ENCODE measurements at regions not wholly inside any gene's neighbourhood (a gene's known extent, or its start where the extent isn't known, plus 50 kb on each side); places are given as distances from the start of the nearest gene placed in this dataset.

DNA sequence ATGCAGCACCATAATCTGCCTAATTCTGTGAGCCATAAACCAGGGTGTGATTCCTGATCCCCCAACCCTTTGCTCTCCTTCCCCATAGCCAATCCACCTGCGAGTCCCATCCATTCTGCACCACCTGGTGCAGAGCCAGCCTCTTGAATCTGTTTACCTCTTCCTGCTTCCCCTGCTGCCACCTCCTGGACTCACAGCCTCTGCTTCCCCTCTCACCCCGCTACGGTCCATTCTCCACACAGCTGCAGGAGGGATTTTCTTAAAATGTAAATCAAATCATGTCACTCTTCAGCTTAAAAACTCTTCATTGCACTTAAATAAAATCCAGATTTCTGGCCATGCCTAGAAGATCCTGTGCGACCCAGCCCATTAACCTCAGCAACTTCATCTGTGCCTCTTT lies 186.7 kb downstream of the FOXD2 start:
- Histone ChIP-seq H4K5ac (ENCODE audit: insufficient read length, low read depth, low read length) (no peak overlapping the region), H3K27ac (ENCODE audit: low read depth, low read length) (no peak overlapping the region), H2BK5ac (ENCODE audit: low read depth, low read length) (no peak overlapping the region), H3K23ac (ENCODE audit: insufficient read length) (no peak overlapping the region), H4K8ac (ENCODE audit: extremely low read depth, insufficient read depth, low read length) (no peak overlapping the region), H2BK120ac (replicated peaks; ENCODE audit: low read depth, low read length) (no peak overlapping the region), H2AK5ac (ENCODE audit: low read depth, low read length) (no peak overlapping the region), H3K56ac (replicated peaks; ENCODE audit: insufficient read length, low read depth, low read length) (no peak overlapping the region), H4K91ac (replicated peaks; ENCODE audit: insufficient read length, low read length) (no peak overlapping the region), H3K23me2 (ENCODE audit: low read depth, low read length) (no peaks in the 10 kb centered on the region), H3K14ac (ENCODE audit: insufficient read length) (no peak overlapping the region), H3K9me3 (ENCODE audit: insufficient read depth in 2 of 2, low read depth in 1 of 2, low read length in 1 of 2) (no peaks in the 10 kb centered on the region), H3K18ac (ENCODE audit: extremely low read depth, low read length) (no peak overlapping the region), H3K36me3 (ENCODE audit: control insufficient read depth in 2 of 4, insufficient read depth in 4 of 4, low read length in 3 of 4) (no peaks in the 10 kb centered on the region), H2BK20ac (ENCODE audit: low read length) (no peak overlapping the region), H3K4me3 (ENCODE audit: extremely low read depth in 1 of 4, insufficient read depth in 2 of 4, low read depth in 3 of 4, low read length in 4 of 4) (no peak overlapping the region), H3K4ac (replicated peaks; ENCODE audit: insufficient read length, low read depth, low read length) (no peak overlapping the region), H3K79me2 (ENCODE audit: control insufficient read depth in 1 of 2, insufficient read depth in 2 of 2, low read length in 2 of 2) (no peaks in the 10 kb centered on the region), H3K4me2 (ENCODE audit: insufficient read depth in 1 of 2, low read depth in 2 of 2, low read length in 2 of 2) (no peak overlapping the region), H3K27me3 (replicated peaks in 1 of 4; ENCODE audit: control insufficient read depth in 3 of 4, extremely low read depth in 1 of 4, insufficient read depth in 3 of 4, low read length in 3 of 4) (peaks cover 0 to 2% (median 0%) of the 10 kb centered on the region in 4 experiments; a peak in 2 of 7 replicates), H4K20me1 (replicated peaks in 1 of 2; ENCODE audit: control insufficient read depth in 1 of 2, insufficient read depth in 2 of 2, low read length in 2 of 2) (peaks cover 0 to 2% of the 10 kb centered on the region in 2 experiments), H2AFZ (ENCODE audit: low read length) (no peak overlapping the region), H2BK15ac (ENCODE audit: low read length) (no peak overlapping the region), H3K4me1 (replicated peaks in 1 of 4; ENCODE audit: control insufficient read depth in 3 of 4, insufficient read depth in 4 of 4, low read length in 3 of 4) (no peaks in the 10 kb centered on the region; a peak in 1 of 7 replicates), H2BK12ac (ENCODE audit: low read depth, low read length) (no peak overlapping the region), H3K9ac (replicated peaks in 1 of 4; ENCODE audit: extremely low read depth in 1 of 4, low read depth in 3 of 4, low read length in 3 of 4) (no peak overlapping the region), H3K79me1 (ENCODE audit: low read depth, low read length) (no peaks in the 10 kb centered on the region)
- no peak for TF ChIP-seq RBBP5 (IDR thresholded peaks at IDR 0.05; ENCODE audit: borderline replicate concordance, low read depth, low read length)
- TF ChIP-seq RAD21 (IDR thresholded peaks at IDR 0.05 in 1 of 2, conservative IDR thresholded peaks at IDR 0.05 in 1 of 2; ENCODE audit: low read depth in 2 of 2, low read length in 2 of 2) = peak; percentile 84 to 86
- no peak for TF ChIP-seq CBX5 (IDR thresholded peaks at IDR 0.05; ENCODE audit: low read depth, low read length)
- peak; percentile 26; the same call in 1 of the 2 replicates for TF ChIP-seq TBP (IDR thresholded peaks at IDR 0.05; ENCODE audit: low read depth, low read length)
- no peak for TF ChIP-seq TCF12 (IDR thresholded peaks at IDR 0.05; ENCODE audit: low read depth, low read length)
- no peak for TF ChIP-seq GABPA (IDR thresholded peaks at IDR 0.05; ENCODE audit: borderline replicate concordance, insufficient read depth, low read length)
- 0 out of 2 replicates have a peak, but pooled peaks have one; percentile 13 for TF ChIP-seq YY1 (IDR thresholded peaks at IDR 0.05; ENCODE audit: low read depth, low read length)
- TF ChIP-seq, protein P1, sequence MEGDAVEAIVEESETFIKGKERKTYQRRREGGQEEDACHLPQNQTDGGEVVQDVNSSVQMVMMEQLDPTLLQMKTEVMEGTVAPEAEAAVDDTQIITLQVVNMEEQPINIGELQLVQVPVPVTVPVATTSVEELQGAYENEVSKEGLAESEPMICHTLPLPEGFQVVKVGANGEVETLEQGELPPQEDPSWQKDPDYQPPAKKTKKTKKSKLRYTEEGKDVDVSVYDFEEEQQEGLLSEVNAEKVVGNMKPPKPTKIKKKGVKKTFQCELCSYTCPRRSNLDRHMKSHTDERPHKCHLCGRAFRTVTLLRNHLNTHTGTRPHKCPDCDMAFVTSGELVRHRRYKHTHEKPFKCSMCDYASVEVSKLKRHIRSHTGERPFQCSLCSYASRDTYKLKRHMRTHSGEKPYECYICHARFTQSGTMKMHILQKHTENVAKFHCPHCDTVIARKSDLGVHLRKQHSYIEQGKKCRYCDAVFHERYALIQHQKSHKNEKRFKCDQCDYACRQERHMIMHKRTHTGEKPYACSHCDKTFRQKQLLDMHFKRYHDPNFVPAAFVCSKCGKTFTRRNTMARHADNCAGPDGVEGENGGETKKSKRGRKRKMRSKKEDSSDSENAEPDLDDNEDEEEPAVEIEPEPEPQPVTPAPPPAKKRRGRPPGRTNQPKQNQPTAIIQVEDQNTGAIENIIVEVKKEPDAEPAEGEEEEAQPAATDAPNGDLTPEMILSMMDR (IDR thresholded peaks at IDR 0.05; ENCODE audit: control extremely low read depth in 1 of 3, insufficient read depth in 1 of 3, low read depth in 1 of 3, low read length in 3 of 3) = peak; percentile 83 to 99 (median 91)
- TF ChIP-seq TAF1 (IDR thresholded peaks at IDR 0.05; ENCODE audit: low read depth, low read length) = no peak
- no peak for TF ChIP-seq SP2 (IDR thresholded peaks at IDR 0.05; ENCODE audit: low read length)
- TF ChIP-seq BRCA1 (IDR thresholded peaks at IDR 0.05; ENCODE audit: low read depth, low read length) = no peak
- WGBS, 2 experiments (ENCODE audit: extremely low coverage in 1 of 2, insufficient coverage in 1 of 2, insufficient read length in 1 of 2, insufficient replicate concordance in 2 of 2, low coverage in 1 of 2, low lambda C conversion rate in 2 of 2, missing lambda C conversion rate in 1 of 2) = 39% methylated on average over 4 of the region's 4 CpGs; no CpG with 5 or more reads in 1 of the 2 experiments
- ChIA-PET POLR2A (ENCODE audit: partially characterized antibody) (no interaction called here), CTCF (ENCODE audit: partially characterized antibody) (interaction anchor here (0.8 to 6.0 kb wide), 41 partner anchors 8 to 205 kb away, joined by 3 to 151 read pairs (median 6); partner anchors contain the start of gene FOXD2)
- peak; percentile 29 to 55 for DNase-seq (ENCODE audit: low read depth in 1 of 2, low spot score in 2 of 2)
- peak; percentile 88 for FAIRE-seq

Data from H1 (cell line).